ENCODE measurements at regions not wholly inside any gene's neighbourhood (a gene's known extent, or its start where the extent isn't known, plus 50 kb on each side); places are given as distances from the start of the nearest gene placed in this dataset.

DNA sequence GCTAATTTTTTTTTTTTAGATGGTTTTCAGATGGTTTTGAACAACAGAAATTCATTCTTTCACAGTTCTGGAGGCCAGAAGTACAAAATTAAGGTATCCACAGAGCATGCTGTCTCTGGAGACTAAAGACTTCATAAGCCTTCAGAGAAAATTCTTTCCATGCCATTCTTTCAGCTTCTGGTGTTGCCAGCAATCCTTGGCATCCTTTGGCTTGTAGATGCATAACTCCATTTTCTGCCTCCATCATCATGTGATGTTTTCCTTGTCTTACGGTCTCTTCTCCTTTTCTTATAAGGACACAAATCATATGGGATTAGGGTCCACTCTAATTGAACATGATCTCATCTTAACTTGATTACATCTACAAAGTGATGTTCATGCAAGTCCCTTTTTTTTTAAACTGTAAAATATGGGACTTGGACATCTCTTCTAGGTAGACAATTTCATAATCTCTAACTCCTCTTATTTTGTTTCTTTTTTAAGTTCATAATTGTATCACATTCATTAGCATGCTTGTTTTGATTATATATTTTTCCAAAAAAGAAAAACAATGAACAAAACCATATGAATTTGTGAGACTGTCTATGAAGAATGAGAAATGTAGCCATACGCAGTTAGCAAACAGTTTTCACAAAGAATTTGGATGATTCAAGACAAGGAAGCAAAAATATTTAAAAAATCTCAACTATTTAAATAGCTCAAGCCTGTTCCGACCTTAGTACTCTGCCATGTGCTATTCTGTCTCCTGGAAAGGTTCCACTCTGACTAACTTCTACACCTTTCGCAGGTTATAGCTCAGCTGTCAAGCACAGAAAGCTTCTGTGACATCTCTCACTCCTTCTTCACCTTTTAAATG is 53.1 kb upstream of the GIMD1 start:
- POLR2A ChIA-PET = no interaction called here
- TF ChIP-seq NBN (IDR thresholded peaks at IDR 0.05) = no peak
- TF ChIP-seq, protein P1, sequence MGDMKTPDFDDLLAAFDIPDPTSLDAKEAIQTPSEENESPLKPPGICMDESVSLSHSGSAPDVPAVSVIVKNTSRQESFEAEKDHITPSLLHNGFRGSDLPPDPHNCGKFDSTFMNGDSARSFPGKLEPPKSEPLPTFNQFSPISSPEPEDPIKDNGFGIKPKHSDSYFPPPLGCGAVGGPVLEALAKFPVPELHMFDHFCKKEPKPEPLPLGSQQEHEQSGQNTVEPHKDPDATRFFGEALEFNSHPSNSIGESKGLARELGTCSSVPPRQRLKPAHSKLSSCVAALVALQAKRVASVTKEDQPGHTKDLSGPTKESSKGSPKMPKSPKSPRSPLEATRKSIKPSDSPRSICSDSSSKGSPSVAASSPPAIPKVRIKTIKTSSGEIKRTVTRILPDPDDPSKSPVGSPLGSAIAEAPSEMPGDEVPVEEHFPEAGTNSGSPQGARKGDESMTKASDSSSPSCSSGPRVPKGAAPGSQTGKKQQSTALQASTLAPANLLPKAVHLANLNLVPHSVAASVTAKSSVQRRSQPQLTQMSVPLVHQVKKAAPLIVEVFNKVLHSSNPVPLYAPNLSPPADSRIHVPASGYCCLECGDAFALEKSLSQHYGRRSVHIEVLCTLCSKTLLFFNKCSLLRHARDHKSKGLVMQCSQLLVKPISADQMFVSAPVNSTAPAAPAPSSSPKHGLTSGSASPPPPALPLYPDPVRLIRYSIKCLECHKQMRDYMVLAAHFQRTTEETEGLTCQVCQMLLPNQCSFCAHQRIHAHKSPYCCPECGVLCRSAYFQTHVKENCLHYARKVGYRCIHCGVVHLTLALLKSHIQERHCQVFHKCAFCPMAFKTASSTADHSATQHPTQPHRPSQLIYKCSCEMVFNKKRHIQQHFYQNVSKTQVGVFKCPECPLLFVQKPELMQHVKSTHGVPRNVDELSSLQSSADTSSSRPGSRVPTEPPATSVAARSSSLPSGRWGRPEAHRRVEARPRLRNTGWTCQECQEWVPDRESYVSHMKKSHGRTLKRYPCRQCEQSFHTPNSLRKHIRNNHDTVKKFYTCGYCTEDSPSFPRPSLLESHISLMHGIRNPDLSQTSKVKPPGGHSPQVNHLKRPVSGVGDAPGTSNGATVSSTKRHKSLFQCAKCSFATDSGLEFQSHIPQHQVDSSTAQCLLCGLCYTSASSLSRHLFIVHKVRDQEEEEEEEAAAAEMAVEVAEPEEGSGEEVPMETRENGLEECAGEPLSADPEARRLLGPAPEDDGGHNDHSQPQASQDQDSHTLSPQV (IDR thresholded peaks at IDR 0.05) = no peak
- TF ChIP-seq, protein P2, sequence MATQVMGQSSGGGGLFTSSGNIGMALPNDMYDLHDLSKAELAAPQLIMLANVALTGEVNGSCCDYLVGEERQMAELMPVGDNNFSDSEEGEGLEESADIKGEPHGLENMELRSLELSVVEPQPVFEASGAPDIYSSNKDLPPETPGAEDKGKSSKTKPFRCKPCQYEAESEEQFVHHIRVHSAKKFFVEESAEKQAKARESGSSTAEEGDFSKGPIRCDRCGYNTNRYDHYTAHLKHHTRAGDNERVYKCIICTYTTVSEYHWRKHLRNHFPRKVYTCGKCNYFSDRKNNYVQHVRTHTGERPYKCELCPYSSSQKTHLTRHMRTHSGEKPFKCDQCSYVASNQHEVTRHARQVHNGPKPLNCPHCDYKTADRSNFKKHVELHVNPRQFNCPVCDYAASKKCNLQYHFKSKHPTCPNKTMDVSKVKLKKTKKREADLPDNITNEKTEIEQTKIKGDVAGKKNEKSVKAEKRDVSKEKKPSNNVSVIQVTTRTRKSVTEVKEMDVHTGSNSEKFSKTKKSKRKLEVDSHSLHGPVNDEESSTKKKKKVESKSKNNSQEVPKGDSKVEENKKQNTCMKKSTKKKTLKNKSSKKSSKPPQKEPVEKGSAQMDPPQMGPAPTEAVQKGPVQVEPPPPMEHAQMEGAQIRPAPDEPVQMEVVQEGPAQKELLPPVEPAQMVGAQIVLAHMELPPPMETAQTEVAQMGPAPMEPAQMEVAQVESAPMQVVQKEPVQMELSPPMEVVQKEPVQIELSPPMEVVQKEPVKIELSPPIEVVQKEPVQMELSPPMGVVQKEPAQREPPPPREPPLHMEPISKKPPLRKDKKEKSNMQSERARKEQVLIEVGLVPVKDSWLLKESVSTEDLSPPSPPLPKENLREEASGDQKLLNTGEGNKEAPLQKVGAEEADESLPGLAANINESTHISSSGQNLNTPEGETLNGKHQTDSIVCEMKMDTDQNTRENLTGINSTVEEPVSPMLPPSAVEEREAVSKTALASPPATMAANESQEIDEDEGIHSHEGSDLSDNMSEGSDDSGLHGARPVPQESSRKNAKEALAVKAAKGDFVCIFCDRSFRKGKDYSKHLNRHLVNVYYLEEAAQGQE (IDR thresholded peaks at IDR 0.05; ENCODE audit: low read depth, low read length) = no peak
- TF ChIP-seq EGR1 (IDR thresholded peaks at IDR 0.05; ENCODE audit: borderline replicate concordance in 1 of 2, low read depth in 2 of 2, low read length in 2 of 2) = no peak
- no peak for TF ChIP-seq TBL1XR1 (IDR thresholded peaks at IDR 0.05; ENCODE audit: low read depth, low read length)
- no peak for TF ChIP-seq ETV6 (conservative IDR thresholded peaks at IDR 0.05 in 1 of 2, IDR thresholded peaks at IDR 0.05 in 1 of 2; ENCODE audit: borderline replicate concordance in 1 of 2, low read depth in 1 of 2)
- no peak for TF ChIP-seq SUZ12 (IDR thresholded peaks at IDR 0.05; ENCODE audit: unreplicated experiment)
- TF ChIP-seq CHD4 (IDR thresholded peaks at IDR 0.05) = no peak
- TF ChIP-seq, protein P3, sequence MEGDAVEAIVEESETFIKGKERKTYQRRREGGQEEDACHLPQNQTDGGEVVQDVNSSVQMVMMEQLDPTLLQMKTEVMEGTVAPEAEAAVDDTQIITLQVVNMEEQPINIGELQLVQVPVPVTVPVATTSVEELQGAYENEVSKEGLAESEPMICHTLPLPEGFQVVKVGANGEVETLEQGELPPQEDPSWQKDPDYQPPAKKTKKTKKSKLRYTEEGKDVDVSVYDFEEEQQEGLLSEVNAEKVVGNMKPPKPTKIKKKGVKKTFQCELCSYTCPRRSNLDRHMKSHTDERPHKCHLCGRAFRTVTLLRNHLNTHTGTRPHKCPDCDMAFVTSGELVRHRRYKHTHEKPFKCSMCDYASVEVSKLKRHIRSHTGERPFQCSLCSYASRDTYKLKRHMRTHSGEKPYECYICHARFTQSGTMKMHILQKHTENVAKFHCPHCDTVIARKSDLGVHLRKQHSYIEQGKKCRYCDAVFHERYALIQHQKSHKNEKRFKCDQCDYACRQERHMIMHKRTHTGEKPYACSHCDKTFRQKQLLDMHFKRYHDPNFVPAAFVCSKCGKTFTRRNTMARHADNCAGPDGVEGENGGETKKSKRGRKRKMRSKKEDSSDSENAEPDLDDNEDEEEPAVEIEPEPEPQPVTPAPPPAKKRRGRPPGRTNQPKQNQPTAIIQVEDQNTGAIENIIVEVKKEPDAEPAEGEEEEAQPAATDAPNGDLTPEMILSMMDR (IDR thresholded peaks at IDR 0.05 in 2 of 3, conservative IDR thresholded peaks at IDR 0.05 in 1 of 3; ENCODE audit: control insufficient read depth in 2 of 3, extremely low read depth in 1 of 3, insufficient read depth in 1 of 3, low read depth in 3 of 3, low read length in 3 of 3) = no peak
- no peak for TF ChIP-seq NFIC (IDR thresholded peaks at IDR 0.05; ENCODE audit: low read depth, low read length)
- TF ChIP-seq ZNF384 (IDR thresholded peaks at IDR 0.05; ENCODE audit: borderline replicate concordance, low read depth, low read length) = no peak
- no peak for TF ChIP-seq NFYA (IDR thresholded peaks at IDR 0.05; ENCODE audit: borderline replicate concordance, low read depth, low read length)
- TF ChIP-seq MEF2B (IDR thresholded peaks at IDR 0.05; ENCODE audit: partially characterized antibody, poor library complexity, severe bottlenecking) = no peak

More for the DNA sequence above, 53.1 kb upstream of the GIMD1 start:
- BruUV-seq (replicated peaks) = no TSS peak
- H3K27ac ChIP-seq (ENCODE audit: control insufficient read depth, insufficient read depth) = no peak overlapping the region
- RAD21 ChIA-PET (ENCODE audit: unreplicated experiment) = no interaction called here
- in situ Hi-C loops (cut with MboI) = no loop called here
- H4K20me1 ChIP-seq (ENCODE audit: control insufficient read depth, insufficient read depth) = no peaks in the 10 kb centered on the region
- ATAC-seq = no peak
- no peak overlapping the region for H2AFZ ChIP-seq (ENCODE audit: control insufficient read depth, low read depth, low read length)
- no peak for FAIRE-seq
- no peak for DNase-seq (ENCODE audit: low read depth, low spot score)
- H3K27me3 ChIP-seq (replicated peaks in 1 of 2; ENCODE audit: control insufficient read depth in 2 of 2, insufficient read depth in 2 of 2, low read length in 1 of 2) = no peaks in the 10 kb centered on the region
- H3K36me3 ChIP-seq (ENCODE audit: control insufficient read depth in 2 of 2, insufficient read depth in 2 of 2, low read length in 1 of 2) = no peaks in the 10 kb centered on the region
- CTCF ChIA-PET = interaction anchor here (1.4 kb wide), 1 partner anchor 53 kb away, joined by 4 read pairs; the partner anchor contains the start of gene GIMD1
- H3K79me2 ChIP-seq (ENCODE audit: control insufficient read depth, insufficient read depth, low read length) = no peaks in the 10 kb centered on the region
- no peak overlapping the region for H3K4me3 ChIP-seq
- H3K4me2 ChIP-seq (ENCODE audit: control insufficient read depth, insufficient read depth) = no peak overlapping the region
- no peak overlapping the region for H3K9ac ChIP-seq (ENCODE audit: control insufficient read depth, insufficient read depth, low read length)
- no peaks in the 10 kb centered on the region for H3K4me1 ChIP-seq (ENCODE audit: control insufficient read depth, insufficient read depth, low read length)
- intact Hi-C loops (cut with micrococcal nuclease; ENCODE audit: unreplicated experiment) = no loop called here
- WGBS (ENCODE audit: insufficient coverage, insufficient replicate concordance, low lambda C conversion rate, missing lambda C conversion rate) = 25% methylated on average over 4 of the region's 4 CpGs
- no peaks in the 10 kb centered on the region for H3K9me3 ChIP-seq (replicated peaks; ENCODE audit: control insufficient read depth, insufficient read depth, low read length)
- SMC1A ChIA-PET (ENCODE audit: uncharacterized antibody, unreplicated experiment) = no interaction called here
